NB4 (cell line): ENCODE measurements at regions not wholly inside any gene's neighbourhood (a gene's known extent, or its start where the extent isn't known, plus 50 kb on each side); places are given as distances from the start of the nearest gene placed in this dataset.

Experiments
- CTCF ChIP-seq: IDR thresholded peaks from one replicate; pipeline ENCODE4 v1.5.1; 2012; ENCODE audit warnings: low read depth, low read length
- POLR2A ChIP-seq: IDR thresholded peaks from 2 replicates; pipeline ENCODE4 v1.6.1; 2011; ENCODE audit warnings: mild to moderate bottlenecking; ENCODE audit not compliant: insufficient read length; ENCODE audit errors: extremely low read depth

- TF ChIP-seq CTCF (no peak), POLR2A (no peak)
Observed at GRCh38 chr12:107243341-107243740, 150.0 kb upstream of the CRY1 start.
